LoVo (cell line): ENCODE measurements at regions not wholly inside any gene's neighbourhood (a gene's known extent, or its start where the extent isn't known, plus 50 kb on each side); places are given as distances from the start of the nearest gene placed in this dataset.

Experiments used
- DNase-seq: peaks from one replicate; pipeline ENCODE4 v3.0.0-alpha.2; 2016; ENCODE audit warnings: low spot score

- DNase-seq: no peak
These were observed 300.8 kb upstream of the LYPLAL1 start for GRCh38 chr1:218872928-218873327.

DNA sequence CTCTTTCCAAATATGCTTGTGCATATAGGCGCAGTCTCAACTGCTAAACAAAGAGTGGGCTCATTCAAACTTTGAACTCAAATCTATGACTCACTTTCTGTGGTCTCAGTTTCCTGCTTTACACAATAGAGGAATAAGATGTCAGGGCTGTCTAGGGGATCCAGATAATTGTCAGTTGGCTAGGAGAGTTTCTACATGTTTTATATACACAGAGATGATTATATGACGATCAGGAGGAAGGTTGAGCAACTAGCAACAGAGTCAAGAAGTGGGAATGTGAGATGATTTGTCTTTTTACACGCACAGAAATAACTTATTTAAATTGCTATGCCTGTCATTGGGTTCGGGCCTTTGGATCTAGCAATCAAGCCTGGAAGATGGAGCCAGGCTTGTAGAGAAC, 299.4 kb upstream of the LYPLAL1 start:
- DNase-seq: peak; percentile 59

- no peak for DNase-seq
These were observed 298.8 kb upstream of the LYPLAL1 start for GRCh38 chr1:218874801-218875400.

DNA sequence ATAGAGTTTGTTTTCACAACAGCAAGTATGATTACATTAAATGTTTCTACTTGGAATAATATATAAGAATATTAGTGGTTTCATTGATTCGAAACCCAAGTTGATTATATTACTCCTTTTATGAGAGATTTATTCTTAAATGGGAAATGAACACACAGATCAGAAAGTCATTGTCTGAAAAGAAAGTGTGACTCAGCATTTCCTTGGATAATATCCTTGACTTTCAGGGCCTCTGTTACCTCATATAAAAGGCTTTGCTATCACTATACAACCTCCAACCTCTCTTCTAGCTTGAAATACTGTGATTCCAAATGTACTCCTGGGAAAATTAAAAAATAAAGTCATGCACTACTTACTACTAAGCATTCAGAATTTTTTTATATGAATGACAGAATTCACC, 295.3 kb upstream of the LYPLAL1 start:
- DNase-seq: no peak

- DNase-seq: no peak
These were observed 293.1 kb upstream of the LYPLAL1 start for GRCh38 chr1:218880484-218881060.

- no peak for DNase-seq
These were observed 291.2 kb upstream of the LYPLAL1 start for GRCh38 chr1:218882454-218882853.

DNA sequence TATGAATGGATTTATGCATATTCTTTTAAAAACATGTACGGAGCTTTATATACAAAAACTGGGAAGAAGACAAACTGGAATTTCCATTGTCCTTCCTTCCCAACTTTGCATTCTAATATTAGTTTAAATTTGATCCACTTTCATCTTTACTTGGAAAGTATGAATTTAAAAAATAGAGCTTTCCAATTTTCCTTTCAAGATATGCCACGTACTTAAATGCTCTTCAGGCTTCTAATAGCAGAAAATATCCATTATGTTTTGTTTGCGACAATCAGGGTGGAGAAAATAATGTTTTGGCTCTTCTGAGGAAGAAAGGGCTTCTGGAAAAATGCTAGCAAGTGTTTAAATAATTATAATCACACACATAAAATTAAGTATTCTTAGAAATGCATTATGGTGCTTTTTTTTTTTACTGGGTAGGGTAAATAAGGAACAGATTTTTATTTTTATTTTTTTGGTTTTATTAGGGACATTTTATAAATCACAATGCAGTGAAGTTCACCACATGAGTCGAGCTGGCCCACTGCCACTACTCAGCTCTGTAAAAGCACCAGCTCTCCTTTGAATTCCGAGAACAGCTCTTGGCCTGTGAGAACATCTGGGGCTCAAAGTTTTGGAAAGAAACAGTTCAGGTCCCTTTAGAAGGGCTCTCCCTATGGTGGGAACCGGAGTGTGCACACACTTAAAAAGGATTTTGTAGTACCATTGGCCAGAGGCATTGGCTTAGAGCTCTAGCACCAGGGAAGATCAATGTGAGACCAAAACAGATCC, 287.4 kb upstream of the LYPLAL1 start:
- DNase-seq: no peak

GRCh38 chr1:218887141-218887925, 286.3 kb upstream of the LYPLAL1 start:
- DNase-seq: no peak

- DNase-seq: no peak
These were observed 283.2 kb upstream of the LYPLAL1 start for GRCh38 chr1:218890451-218890850.

DNA sequence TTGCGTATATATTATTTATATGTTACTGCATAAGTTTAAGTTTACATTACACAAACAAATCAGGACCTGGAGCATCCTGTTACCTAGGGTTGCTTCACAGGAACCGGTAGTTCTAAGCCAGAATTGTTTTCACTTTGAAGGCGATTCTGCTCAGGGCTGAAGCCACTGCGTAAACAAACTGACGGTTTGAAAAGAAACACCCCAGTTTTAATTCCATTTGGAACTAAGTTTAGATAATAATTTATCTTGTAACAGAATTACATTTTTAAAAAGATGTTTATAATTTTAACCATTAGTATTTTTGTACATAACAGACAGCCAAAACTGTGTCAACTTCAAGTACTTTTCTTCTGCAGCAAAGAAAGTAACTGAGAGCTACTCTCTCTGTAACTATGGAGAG, 282.1 kb upstream of the LYPLAL1 start:
- DNase-seq: no peak

DNA sequence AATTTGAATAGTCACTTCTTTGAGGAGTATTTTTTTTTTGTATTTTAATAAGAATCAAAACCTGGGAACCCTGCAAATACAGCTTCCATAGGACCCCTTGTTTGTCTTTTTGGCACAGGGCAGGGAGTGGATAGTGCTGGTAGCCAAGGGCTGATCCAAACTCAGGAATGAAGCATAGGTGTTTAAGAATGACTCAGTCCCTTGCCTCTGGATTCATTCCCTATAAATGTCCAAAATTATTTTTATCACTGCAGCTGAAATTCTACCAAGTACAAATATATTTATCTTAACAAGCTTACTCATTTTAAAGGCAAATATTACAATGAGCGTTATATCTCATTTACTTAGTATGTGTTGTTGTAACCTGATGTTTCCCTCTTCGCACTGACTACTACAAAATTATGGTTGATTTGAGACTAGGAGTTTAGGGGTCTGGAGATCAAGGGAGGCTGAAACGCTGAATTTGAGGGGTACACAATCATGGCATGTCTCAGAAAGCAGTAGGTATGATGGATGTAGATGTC, 278.6 kb upstream of the LYPLAL1 start:
- no peak for DNase-seq

DNA sequence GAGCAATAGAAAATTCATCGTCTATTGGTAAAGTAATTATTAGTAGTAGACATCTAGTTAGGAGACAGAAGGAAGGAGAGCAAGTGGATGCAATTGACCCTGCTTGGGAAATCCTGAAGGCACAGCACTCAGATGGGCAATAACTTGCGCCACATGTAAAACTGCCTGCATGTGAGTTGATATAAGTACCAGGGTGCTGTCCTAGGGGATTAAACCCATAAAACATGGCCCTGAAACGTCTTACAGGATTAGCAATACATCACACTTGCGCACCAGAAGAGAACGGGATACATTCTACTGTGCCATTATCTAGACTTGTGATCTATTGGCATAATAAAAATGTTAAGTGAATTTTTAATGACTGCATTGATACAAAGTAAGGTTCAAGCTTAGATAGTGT, 277.5 kb upstream of the LYPLAL1 start:
- DNase-seq: no peak

GRCh38 chr1:218898921-218899320, 274.8 kb upstream of the LYPLAL1 start:
- DNase-seq: no peak

- no peak for DNase-seq
These were observed 273.1 kb upstream of the LYPLAL1 start for GRCh38 chr1:218900615-218901014.

DNA sequence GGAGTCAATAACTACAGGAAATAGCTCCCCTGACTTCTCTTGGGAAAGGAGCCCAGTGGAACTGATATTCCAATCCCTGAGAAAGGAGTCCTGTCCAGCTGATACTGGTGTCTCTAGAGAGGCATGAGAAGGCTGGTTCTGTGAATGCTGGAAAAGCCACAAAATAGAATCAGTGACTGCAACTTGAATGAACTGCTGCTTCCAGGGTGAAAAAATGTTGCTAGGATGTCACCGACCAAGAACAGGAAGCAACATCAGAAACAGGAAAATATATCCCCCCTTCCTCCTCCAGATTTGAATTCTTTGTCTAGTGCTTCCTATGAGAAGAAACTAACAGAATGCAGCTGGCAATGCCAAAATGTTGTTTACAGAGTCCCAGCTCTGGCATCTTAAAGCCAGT, 269.3 kb upstream of the LYPLAL1 start:
- no peak for DNase-seq

GRCh38 chr1:218916720-218917119, 257.0 kb upstream of the LYPLAL1 start:
- DNase-seq: no peak

- no peak for DNase-seq
These were observed 256.0 kb upstream of the LYPLAL1 start for GRCh38 chr1:218917656-218918055.

- DNase-seq: no peak
These were observed 247.9 kb upstream of the LYPLAL1 start for GRCh38 chr1:218925777-218926176.

DNA sequence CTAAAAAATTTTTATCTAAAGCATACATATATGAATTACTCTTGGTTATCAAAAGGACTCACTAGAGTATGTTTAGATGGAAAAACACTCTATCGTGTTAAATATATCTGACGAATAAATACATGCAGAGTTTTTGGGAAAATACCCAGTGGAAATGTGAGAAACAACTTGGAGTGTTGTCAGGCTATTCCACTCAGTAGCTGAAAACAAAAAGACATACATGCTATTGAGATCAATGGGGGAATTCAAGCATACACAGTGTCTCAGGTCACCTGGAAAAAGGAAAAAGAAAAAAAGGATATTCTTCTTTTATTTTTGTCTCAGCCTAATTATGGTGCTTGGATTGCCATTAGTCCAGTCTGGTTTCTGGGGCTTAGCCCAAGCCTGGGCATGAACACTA, 247.0 kb upstream of the LYPLAL1 start:
- DNase-seq: no peak

DNA sequence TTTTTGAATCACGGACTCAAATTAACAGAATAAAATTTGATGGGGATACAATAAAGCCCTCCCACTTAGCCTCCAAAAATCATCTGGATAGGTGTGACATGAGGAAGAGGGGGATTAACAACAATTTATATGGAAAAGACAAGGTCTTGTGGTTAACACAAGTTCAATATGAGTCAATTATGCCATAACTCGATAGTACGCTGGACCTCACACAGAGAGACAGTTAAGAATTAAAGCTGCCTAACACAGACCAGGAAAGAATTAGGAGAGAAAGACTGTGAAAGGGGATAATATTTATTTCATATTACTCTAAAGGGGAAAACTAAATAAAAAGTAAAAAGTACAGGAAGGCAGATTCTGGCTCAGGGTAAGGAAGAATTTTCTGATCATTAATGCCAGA, 243.7 kb upstream of the LYPLAL1 start:
- no peak for DNase-seq

DNA sequence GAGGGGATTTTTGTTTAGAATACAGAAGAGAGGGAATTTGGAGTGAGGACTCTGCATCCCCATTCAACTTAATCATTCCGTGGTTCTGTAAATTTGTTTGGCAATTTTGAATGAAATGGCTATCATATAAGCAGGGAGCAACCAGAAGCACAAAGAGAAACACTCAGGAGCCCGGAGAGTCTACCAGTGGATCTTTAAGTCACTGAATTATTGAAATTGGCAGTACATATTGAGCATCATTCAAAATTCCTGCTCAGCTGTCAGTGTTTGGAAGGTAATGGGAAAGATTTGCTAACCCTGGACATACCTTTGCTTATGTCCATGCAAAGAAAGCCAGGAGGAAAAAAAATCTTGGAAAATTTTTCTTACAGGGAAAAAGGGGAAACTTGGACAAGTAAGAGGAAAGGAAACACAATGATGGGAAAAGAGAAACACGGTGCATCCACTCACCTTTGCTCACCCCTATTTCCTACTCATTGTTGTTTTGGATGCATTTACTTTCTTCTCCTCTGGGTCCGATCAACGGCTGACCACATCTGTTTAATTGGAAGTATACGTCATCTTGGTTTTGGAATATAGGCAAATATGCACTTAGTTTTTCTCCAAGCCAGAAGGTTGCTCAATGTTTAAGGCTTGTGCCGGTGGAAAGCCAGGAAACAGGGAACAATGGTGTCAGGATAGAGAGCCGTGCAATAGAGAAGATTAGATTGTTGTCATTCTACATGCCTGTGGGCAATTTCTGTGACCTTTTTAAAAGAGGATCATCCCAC, 243.0 kb upstream of the LYPLAL1 start:
- DNase-seq: no peak

- no peak for DNase-seq
These were observed 242.4 kb upstream of the LYPLAL1 start for GRCh38 chr1:218931324-218931723.
